ENCODE measurements at regions not wholly inside any gene's neighbourhood (a gene's known extent, or its start where the extent isn't known, plus 50 kb on each side); places are given as distances from the start of the nearest gene placed in this dataset.
"Not testable (repeated sequence)": the region's sequence is repeated elsewhere in the genome, so short reads cannot be mapped to it uniquely, and the experiment has no call there.

- no peak for DNase-seq
Observed at GRCh38 chr5:39638813-39639212, 214.0 kb upstream of the DAB2 start.

- DNase-seq, result no peak
Observed at GRCh38 chr5:39633057-39633456, 208.3 kb upstream of the DAB2 start.

DNA sequence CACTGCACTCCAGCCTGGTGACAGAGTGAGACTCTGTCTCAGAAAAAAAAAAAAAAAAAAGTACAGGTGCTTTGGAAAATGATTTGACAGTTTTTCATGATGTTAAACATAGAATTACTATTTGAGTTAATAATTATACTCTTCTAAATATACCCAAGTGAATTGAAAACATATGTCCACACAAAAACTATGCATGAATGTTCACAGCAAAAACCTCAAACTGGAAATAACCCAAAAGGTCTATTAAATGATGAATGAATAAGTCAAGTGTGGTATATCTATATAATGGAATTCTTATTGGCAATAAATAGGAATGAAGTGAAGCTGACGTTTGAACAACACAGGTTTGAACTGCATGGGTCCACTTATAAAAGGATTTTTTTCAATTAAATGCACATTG is 207.2 kb upstream of the DAB2 start:
- DNase-seq, result no peak

DNA sequence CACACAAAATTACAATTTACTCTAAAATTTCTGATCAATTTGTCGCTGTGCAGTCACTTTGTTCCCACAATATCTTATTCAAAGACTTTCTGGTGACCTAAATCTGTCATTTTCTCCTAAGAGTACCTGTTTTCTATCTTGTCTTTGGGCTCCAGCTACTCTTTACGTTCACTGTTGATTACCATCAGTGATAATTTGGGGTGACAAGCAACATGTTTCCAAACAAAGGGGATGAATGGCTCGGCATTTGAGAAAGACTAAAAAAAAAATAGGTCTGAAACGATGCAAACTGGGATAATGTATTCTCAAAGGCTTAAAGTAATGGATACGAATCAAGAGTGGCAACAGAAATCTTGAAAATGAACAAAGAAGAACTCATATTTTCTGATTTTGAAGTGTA is 205.2 kb upstream of the DAB2 start:
- DNase-seq, result no peak

DNA sequence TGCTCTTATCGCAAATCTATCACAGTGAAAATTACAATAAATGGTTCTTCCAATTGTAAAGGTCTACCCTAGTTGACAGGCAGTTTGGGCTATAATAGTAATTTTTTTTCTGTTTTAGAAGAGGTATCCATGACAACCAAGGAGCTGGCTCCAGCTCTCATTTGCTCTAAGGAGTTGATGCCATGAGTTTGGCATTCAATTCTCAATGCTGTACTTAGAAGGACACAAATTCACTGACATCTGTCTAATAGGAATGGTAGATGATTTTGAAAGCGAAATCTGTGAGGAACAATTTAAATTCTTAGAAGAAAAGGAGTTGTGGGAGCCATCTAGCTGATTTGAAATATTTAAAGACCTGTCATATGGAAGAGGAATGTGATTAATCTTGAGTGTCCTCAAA is 203.6 kb upstream of the DAB2 start:
- DNase-seq, result no peak

DNA sequence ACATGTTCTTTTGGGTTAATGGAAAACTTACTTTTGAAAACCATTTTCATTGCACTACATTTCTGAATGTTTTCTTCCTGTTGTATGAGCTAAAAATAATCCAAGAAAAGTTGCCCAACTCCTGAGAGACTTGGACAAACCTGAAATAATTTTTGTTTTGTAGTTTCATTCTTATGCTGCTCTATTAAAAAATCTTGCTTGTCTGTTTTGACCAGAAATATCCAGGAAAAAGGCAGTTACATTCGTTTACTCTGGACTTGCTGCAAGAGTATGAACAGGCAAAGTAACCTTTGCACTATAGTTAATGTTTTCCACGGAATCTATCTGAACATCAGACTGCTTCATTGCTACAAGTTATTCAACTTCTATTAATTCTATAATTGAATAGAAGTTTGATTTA is 200.1 kb upstream of the DAB2 start:
- DNase-seq, result no peak

- no peak for DNase-seq
Observed at GRCh38 chr5:39624268-39624886, 199.6 kb upstream of the DAB2 start.

- DNase-seq, result no peak
Observed at GRCh38 chr5:39623291-39623865, 198.6 kb upstream of the DAB2 start.

DNA sequence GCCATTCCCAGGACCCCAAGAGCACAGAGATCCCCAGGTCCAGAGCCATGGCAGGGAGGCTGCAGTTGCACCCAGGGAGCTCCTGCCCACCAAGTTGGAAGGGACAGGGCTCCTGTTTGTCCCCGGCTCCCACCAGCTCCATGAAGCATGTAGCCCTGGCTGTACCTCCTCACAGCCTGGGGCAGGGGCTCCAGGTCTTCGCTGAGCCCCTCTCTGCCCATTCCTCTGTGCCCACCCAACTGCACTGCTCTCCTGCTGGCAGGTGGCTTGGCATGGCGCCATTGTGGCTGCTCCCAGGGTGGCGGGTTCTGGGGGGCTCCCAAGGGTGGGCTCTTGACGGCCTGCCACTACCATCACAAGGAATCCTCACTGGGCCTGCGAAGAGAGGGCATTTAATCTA is 197.5 kb upstream of the DAB2 start:
- no peak for DNase-seq

DNA sequence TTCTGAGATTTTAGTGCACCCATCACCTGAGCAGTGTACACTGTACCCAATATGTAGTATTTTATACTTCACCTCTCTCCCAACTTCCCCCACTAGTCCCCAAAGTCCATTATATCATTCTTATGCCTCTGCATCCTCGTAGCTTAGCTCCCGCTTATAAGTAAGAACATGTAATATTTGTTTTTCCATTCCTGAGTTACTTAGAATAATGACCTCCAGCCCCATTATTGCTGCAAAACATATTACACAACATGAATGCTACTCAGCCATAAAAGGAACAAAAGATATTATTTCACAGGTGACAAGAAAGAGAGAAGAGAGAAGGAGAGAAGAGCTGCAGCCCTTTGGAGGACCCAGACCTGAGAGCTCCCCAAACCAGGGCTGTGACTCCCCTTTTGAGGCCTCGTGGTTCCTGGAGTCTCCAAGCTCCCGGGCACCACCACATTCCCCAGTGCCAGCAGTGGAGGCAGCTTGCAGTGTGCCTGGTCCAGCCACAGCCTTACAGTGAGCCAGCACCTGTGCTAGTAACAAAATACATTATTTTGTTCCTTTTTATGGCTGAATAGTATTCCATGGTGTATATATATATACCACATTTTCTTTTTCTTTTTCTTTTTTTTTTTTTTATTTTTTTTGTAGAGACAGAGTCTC is 194.5 kb upstream of the DAB2 start:
- no peak for DNase-seq

- no peak for DNase-seq
Observed at GRCh38 chr5:39618391-39618790, 193.6 kb upstream of the DAB2 start.

GRCh38 chr5:39616131-39616530 is 191.4 kb upstream of the DAB2 start:
- no peak for DNase-seq

- not testable (repeated sequence) for DNase-seq
Observed at GRCh38 chr5:39611076-39611475, 186.3 kb upstream of the DAB2 start.

DNA sequence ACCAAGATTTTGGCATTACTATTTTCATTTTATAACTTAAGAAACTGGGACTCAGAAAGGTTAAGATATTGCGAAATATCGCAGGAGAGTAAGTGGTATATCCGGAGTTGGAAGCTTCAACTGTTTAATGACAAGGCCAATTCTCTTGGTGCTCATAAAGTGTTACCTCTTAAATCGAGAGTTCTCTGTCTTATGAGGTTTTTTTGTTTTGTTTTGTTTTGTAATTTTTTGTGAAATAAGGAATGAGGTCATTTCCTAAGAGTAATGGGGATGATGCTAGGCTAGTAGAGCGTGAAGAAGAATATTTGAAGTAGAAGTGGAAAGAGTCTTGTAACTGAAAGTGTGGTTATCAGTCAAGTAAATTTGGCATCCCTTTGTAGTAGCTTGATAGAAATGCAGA is 183.2 kb upstream of the DAB2 start:
- DNase-seq, result no peak

DNA sequence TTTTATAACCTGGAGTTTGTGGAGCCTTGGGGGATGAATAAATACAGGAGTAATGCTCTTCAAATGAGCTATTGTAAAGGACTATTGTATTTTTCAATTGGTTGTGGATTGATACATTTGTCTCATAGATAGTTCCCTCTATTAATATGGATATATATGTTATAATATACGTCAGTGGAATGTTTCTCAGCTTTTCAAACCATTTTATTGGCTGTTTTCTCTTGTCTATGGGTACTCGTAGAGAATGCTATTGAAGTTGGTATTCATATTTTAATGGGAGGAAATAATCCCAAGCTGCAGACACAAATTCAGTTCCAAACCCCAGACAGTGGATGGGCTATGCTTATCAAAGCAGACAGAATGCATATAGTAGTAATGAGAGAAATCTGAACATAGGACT is 181.8 kb upstream of the DAB2 start:
- DNase-seq, result no peak

DNA sequence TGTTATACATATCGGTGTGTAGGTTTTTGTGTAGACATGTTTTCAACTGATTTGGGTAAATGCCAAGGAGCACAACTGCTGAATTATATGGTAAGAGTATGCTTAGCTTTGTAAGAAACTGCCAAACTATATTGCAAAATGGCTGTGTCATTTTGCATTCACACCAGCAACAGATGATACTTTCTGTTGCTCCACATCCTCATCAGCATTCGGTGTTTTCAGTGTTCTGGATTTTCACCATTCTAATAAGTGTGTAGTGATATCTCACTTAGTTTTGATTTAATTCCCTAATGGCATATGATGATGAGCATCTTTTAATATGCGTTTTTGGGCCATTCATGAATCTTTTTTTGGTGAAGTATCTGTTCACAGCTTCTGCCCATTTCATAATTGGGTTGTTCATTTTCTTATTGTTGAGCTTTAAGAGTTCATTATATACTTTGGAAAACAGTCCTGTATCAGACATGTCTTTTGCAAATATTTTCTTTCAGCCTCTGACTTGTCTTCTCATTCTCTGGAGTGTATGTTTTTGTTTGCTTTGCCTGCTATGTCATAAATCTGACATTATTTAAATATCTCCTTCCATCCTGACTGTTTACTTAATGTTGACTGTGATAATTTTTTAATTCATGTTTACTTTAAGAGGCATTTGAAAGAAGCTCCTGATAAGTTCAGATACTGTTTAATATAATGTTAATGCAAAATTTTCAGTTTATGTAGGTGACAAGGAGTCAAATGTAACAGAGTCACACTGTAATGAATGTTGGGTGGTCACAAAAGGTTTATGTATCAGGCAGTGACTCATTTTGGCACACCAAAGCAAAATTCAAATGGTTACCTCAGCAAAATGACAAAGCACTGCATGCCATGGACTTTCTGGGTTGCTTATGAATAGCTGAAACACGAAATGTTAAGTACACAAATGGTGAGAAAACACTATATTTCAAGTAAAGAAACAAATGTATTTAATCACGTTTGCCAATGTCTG is 181.1 kb upstream of the DAB2 start:
- DNase-seq, result no peak

DNA sequence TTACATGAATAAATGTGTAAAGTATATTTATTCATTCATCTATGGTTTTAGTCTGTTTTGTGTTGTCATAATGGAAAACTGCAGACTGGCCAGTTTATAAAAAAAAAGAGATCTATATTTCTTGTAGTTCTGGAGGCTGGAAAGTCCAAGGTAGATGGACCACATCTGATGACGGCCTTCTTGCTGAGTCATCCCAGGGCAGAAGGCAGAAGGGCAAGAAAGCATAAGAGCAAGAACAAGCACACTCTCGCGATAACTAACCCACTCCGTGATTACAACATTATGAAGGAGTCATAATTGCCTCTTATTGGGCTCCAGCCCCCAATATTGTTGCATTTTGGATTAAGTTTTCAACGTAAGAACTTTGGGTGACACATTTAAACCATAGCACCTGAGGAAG is 180.4 kb upstream of the DAB2 start:
- DNase-seq, result no peak

GRCh38 chr5:39604491-39604890 is 179.7 kb upstream of the DAB2 start:
- no peak for DNase-seq

- DNase-seq, result no peak
Observed at GRCh38 chr5:39599721-39600431, 175.1 kb upstream of the DAB2 start.

DNA sequence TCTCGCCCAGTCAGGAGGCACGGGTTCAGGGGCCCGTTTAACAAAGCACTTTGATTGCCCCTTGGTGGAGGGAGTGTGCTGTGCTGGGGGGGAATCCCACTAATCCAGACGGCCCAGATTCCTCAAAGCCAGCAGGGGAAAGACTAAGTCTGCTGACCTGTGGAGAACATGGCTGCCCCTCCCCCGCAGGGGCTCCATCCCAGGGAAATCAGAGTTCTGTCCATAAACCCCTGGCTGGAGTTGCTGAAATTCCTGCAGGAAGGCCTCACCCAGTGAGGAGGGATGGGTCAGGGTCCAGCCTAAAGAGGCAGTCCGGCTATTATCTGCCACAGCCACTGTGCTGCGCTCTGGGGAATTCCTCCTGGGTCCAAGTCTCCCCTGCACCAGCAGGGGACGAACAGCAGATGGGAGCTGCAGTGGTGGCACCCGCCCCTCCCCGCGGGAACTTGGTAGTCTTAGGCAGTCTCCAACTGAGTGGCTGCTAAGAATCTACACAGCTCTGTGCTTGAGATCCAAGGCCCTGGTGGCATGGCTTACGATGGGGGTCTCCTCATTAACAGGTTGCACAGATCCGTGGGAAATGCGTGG is 174.0 kb upstream of the DAB2 start:
- DNase-seq, result no peak

GRCh38 chr5:39588179-39588578 is 163.4 kb upstream of the DAB2 start:
- DNase-seq, result no peak

DNA sequence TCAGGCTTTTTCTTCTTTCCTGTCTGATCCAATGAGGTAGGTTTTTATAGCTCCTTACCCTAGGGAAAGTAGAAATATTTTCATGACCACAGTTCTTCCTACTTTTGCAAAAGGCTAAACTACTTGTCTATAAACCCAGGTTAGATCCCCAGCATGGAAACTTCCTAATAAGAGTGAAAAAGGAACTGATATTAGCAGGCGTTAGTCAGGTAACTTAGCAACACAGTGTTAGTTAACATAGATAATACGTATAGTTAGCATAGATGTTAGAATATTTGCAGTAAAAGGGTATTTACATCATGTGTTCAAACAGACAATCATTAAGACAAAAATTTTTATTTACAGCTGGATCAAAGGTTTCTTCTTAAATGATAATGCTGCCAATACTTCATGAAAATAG is 162.9 kb upstream of the DAB2 start:
- DNase-seq, result no peak

All from central memory CD4-positive, alpha-beta T cell (primary cell).